ENCODE measurements at regions not wholly inside any gene's neighbourhood (a gene's known extent, or its start where the extent isn't known, plus 50 kb on each side); places are given as distances from the start of the nearest gene placed in this dataset.

DNA sequence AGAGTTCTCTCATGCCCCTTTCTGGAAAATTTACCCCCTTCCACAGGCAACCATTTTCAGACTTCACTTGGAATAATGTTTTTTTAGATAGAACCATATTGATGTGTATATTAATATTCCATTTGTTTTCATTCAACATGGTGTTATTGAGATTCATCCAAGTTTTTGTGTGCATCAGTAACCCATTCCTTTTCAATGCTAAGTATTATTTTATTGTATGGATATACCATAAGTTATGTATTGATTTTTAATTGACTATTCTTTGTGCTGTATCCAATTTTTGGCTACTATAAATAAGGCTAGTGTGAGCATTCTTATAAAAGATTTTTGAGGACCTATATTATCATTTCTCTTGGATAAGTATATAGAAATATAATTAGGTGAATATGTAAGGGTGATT, 1025.7 kb downstream of the GRM8 start:
- TF ChIP-seq, protein P1, sequence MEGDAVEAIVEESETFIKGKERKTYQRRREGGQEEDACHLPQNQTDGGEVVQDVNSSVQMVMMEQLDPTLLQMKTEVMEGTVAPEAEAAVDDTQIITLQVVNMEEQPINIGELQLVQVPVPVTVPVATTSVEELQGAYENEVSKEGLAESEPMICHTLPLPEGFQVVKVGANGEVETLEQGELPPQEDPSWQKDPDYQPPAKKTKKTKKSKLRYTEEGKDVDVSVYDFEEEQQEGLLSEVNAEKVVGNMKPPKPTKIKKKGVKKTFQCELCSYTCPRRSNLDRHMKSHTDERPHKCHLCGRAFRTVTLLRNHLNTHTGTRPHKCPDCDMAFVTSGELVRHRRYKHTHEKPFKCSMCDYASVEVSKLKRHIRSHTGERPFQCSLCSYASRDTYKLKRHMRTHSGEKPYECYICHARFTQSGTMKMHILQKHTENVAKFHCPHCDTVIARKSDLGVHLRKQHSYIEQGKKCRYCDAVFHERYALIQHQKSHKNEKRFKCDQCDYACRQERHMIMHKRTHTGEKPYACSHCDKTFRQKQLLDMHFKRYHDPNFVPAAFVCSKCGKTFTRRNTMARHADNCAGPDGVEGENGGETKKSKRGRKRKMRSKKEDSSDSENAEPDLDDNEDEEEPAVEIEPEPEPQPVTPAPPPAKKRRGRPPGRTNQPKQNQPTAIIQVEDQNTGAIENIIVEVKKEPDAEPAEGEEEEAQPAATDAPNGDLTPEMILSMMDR (IDR thresholded peaks at IDR 0.05 in 8 of 11, conservative IDR thresholded peaks at IDR 0.05 in 3 of 11): no peak
- TF ChIP-seq POLR2AphosphoS5 (IDR thresholded peaks at IDR 0.05): no peak

All from spleen (tissue), 7 donors.